WTC11 (cell line): ENCODE measurements at regions not wholly inside any gene's neighbourhood (a gene's known extent, or its start where the extent isn't known, plus 50 kb on each side); places are given as distances from the start of the nearest gene placed in this dataset.

Experiments
- ATF3 ChIP-seq: sonication (generic); formaldehyde crosslinking; conservative IDR thresholded peaks from 2 replicates; pipeline ENCODE4 v1.8.1; 2022; ENCODE audit warnings: mild to moderate bottlenecking, missing genetic modification reagents
- CTCF ChIP-seq: fragments of 200-600 bp; IDR thresholded peaks from 2 replicates; pipeline ENCODE4 v1.8.0; 2022; ENCODE audit warnings: antibody characterized with exemption
- E2F5 ChIP-seq: sonication (generic); formaldehyde crosslinking; IDR thresholded peaks from 2 replicates; pipeline ENCODE4 v1.8.1; 2022; ENCODE audit warnings: mild to moderate bottlenecking, moderate library complexity, missing genetic modification reagents
- ETV6 ChIP-seq: sonication (generic); formaldehyde crosslinking; IDR thresholded peaks from 2 replicates; pipeline ENCODE4 v1.8.1; 2022; ENCODE audit warnings: mild to moderate bottlenecking, missing genetic modification reagents
- GRHL2 ChIP-seq: fragments of 250-450 bp; sonication (Bioruptor Pico); IDR thresholded peaks from 2 replicates; pipeline ENCODE4 v1.8.0; 2022; ENCODE audit warnings: mild to moderate bottlenecking, moderate library complexity; ENCODE audit not compliant: insufficient replicate concordance, severe bottlenecking
- IRF2 ChIP-seq: sonication (generic); formaldehyde crosslinking; IDR thresholded peaks from 2 replicates; pipeline ENCODE4 v1.8.0; 2022; ENCODE audit warnings: low read depth, missing genetic modification reagents, borderline replicate concordance
- MAX ChIP-seq: sonication (generic); formaldehyde crosslinking; IDR thresholded peaks from 2 replicates; pipeline ENCODE4 v1.8.0; 2022; ENCODE audit warnings: mild to moderate bottlenecking, missing genetic modification reagents
- MXD4 ChIP-seq: fragments of 250-450 bp; sonication (Bioruptor Pico); IDR thresholded peaks from 2 replicates; pipeline ENCODE4 v1.8.0; 2021; ENCODE audit warnings: mild to moderate bottlenecking, moderate library complexity, borderline replicate concordance
- USF2 ChIP-seq: sonication (generic); formaldehyde crosslinking; IDR thresholded peaks from 2 replicates; pipeline ENCODE4 v1.8.1; 2023; ENCODE audit warnings: mild to moderate bottlenecking, missing genetic modification reagents, moderate library complexity
- ZNF512 ChIP-seq: sonication (generic); formaldehyde crosslinking; IDR thresholded peaks from 2 replicates; pipeline ENCODE4 v1.8.1; 2022; ENCODE audit warnings: missing genetic modification reagents, borderline replicate concordance

- TF ChIP-seq ZNF512 (CRISPR knock-in tag), result no peak
- no peak for TF ChIP-seq CTCF
- no peak for TF ChIP-seq MAX (CRISPR knock-in tag)
- TF ChIP-seq ETV6 (CRISPR knock-in tag), result no peak
- TF ChIP-seq USF2 (CRISPR knock-in tag), result no peak
- TF ChIP-seq E2F5 (CRISPR knock-in tag), result no peak
- no peak for TF ChIP-seq ATF3 (CRISPR knock-in tag)
- TF ChIP-seq GRHL2 (CRISPR knock-in tag), result no peak
- no peak for TF ChIP-seq MXD4 (CRISPR knock-in tag)
- TF ChIP-seq IRF2 (CRISPR knock-in tag), result no peak
Measured at GRCh38 chrX:69016293-69016941, 148.8 kb downstream of the PJA1 start.
